ENCODE measurements at regions not wholly inside any gene's neighbourhood (a gene's known extent, or its start where the extent isn't known, plus 50 kb on each side); places are given as distances from the start of the nearest gene placed in this dataset.

- no peak for TF ChIP-seq CTCF (conservative IDR thresholded peaks at IDR 0.05 in 1 of 2, IDR thresholded peaks at IDR 0.05 in 1 of 2; ENCODE audit: extremely low read depth in 1 of 2, insufficient read depth in 1 of 2, low read depth in 1 of 2, low read length in 2 of 2)
- TF ChIP-seq EZH2 (IDR thresholded peaks at IDR 0.05; ENCODE audit: borderline replicate concordance, low read length): no peak
Observed at GRCh38 chr20:12957968-12958367, 50.8 kb upstream of the SPTLC3 start.
